KMS-11 (cell line): ENCODE measurements at regions not wholly inside any gene's neighbourhood (a gene's known extent, or its start where the extent isn't known, plus 50 kb on each side); places are given as distances from the start of the nearest gene placed in this dataset.

Experiments
- H2AFZ ChIP-seq: fragments of 200-600 bp; sonication (generic); 2 replicates; pipeline ENCODE4 v1.6.1; 2016; ENCODE audit warnings: antibody characterized with exemption, mixed run types, low read depth
- H3K27ac ChIP-seq: fragments of 200-600 bp; sonication (generic); 2 replicates; pipeline ENCODE4 v1.6.1; 2016; ENCODE audit warnings: mild to moderate bottlenecking, mixed run types
- H3K27me3 ChIP-seq: fragments of 200-600 bp; sonication (generic); 2 replicates; pipeline ENCODE4 v1.6.1; 2017; ENCODE audit warnings: mild to moderate bottlenecking, low read depth, mixed run types, moderate library complexity; ENCODE audit not compliant: insufficient read depth
- H3K36me3 ChIP-seq: fragments of 200-600 bp; sonication (generic); 2 replicates; pipeline ENCODE4 v1.6.1; 2017; ENCODE audit warnings: mild to moderate bottlenecking, mixed run types; ENCODE audit not compliant: insufficient read depth
- H3K4me1 ChIP-seq: fragments of 200-600 bp; sonication (generic); 2 replicates; pipeline ENCODE4 v1.6.1; 2016; ENCODE audit warnings: mild to moderate bottlenecking, low read depth, mixed run types; ENCODE audit not compliant: poor library complexity, severe bottlenecking
- H3K4me2 ChIP-seq: fragments of 200-600 bp; sonication (generic); 2 replicates; pipeline ENCODE4 v1.7.0; 2016; ENCODE audit warnings: mild to moderate bottlenecking, mixed run types
- H3K4me3 ChIP-seq: fragments of 200-600 bp; sonication (generic); IDR thresholded peaks from 2 replicates; pipeline ENCODE4 v1.6.1; 2017; ENCODE audit warnings: low read depth, low read length, mixed read lengths; ENCODE audit not compliant: insufficient read depth
- H3K79me2 ChIP-seq: fragments of 200-600 bp; sonication (generic); 2 replicates; pipeline ENCODE4 v1.6.1; 2016; ENCODE audit warnings: low read depth, mixed run types; ENCODE audit not compliant: insufficient read depth
- H3K9ac ChIP-seq: fragments of 200-600 bp; sonication (generic); 2 replicates; pipeline ENCODE4 v1.6.1; 2016; ENCODE audit warnings: mild to moderate bottlenecking, mixed run types
- H4K20me1 ChIP-seq: fragments of 200-600 bp; sonication (generic); 2 replicates; pipeline ENCODE4 v1.6.1; 2016; ENCODE audit warnings: mild to moderate bottlenecking, mixed run types; ENCODE audit not compliant: insufficient read depth
- TF ChIP-seq, protein P1 (sequence below): fragments of 200-600 bp; sonication (generic); conservative IDR thresholded peaks from 2 replicates; pipeline ENCODE4 v1.6.1; 2017; ENCODE audit warnings: low read depth, mild to moderate bottlenecking, antibody characterized with exemption, low read length, moderate library complexity, mixed read lengths

DNA sequence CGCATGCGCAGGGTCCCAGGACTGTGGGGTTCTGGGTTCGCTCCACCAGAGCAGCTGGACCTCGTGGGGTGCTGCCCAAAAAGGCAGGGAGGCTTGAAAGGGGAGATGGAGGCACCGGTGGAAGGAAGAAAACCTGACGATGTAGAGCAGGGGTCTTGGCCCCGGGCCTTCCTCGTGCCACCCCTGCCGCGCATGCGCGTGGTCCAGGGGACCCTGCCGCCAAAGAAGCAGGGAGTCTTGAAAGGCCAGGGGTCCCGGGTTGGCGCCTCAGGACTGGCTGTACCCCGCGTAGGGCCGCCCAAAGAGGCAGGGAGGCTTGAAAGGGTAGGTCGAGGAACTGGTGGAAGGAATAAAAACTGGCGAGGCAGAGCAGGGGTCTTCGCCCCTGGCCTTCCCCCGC lies 321.0 kb downstream of the ALG10 start:
- Histone ChIP-seq H3K9ac (no peak overlapping the region), H3K36me3 (no peaks in the 10 kb centered on the region)

DNA sequence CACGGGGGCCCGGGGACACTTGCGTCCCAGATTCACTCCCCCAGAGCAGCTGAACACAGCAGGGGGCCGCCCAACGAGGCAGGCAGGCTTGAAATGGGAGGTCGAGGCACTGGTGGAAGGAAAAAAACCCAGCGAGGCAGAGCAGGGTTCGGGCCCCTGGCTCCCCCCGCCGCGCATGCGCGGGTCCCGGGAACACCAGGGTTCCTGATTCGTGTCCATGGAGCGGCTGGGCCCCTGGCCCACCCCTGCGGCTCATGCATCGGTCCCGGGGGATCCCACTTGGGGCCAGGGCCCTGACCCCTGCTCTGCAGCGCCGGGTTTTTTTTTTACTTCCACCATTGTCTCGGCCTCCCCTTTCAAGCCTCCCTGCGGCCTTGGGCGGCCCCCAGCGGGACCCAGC lies 321.5 kb downstream of the ALG10 start:
- H3K4me2 ChIP-seq = 0 out of 2 replicates have a peak overlapping the region, but pooled peaks have one; percentile 17
- H2AFZ ChIP-seq = 0 out of 2 replicates have a peak overlapping the region, but pooled peaks have one; percentile 10
- H4K20me1 ChIP-seq = no peaks in the 10 kb centered on the region
- no peaks in the 10 kb centered on the region for H3K36me3 ChIP-seq
- H3K4me1 ChIP-seq = peaks cover 7% of the 10 kb centered on the region
- TF ChIP-seq, protein P1, sequence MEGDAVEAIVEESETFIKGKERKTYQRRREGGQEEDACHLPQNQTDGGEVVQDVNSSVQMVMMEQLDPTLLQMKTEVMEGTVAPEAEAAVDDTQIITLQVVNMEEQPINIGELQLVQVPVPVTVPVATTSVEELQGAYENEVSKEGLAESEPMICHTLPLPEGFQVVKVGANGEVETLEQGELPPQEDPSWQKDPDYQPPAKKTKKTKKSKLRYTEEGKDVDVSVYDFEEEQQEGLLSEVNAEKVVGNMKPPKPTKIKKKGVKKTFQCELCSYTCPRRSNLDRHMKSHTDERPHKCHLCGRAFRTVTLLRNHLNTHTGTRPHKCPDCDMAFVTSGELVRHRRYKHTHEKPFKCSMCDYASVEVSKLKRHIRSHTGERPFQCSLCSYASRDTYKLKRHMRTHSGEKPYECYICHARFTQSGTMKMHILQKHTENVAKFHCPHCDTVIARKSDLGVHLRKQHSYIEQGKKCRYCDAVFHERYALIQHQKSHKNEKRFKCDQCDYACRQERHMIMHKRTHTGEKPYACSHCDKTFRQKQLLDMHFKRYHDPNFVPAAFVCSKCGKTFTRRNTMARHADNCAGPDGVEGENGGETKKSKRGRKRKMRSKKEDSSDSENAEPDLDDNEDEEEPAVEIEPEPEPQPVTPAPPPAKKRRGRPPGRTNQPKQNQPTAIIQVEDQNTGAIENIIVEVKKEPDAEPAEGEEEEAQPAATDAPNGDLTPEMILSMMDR = no peak
- H3K4me3 ChIP-seq = no peak overlapping the region
- H3K9ac ChIP-seq = no peak overlapping the region
- H3K79me2 ChIP-seq = no peaks in the 10 kb centered on the region
- H3K27ac ChIP-seq = no peak overlapping the region
- H3K27me3 ChIP-seq = peaks cover 61% of the 10 kb centered on the region

More for the DNA sequence above, 321.0 kb downstream of the ALG10 start:
- no peak overlapping the region for H3K27ac ChIP-seq
- no peak overlapping the region for H3K4me3 ChIP-seq
- 0 out of 2 replicates have a peak overlapping the region, but pooled peaks have one; percentile 17 for H3K4me2 ChIP-seq
- TF ChIP-seq, protein P1 = no peak
- H3K27me3 ChIP-seq = peaks cover 64% of the 10 kb centered on the region
- no peaks in the 10 kb centered on the region for H3K79me2 ChIP-seq
- H2AFZ ChIP-seq = 0 out of 2 replicates have a peak overlapping the region, but pooled peaks have one; percentile 10
- peaks cover 7% of the 10 kb centered on the region for H3K4me1 ChIP-seq
- no peaks in the 10 kb centered on the region for H4K20me1 ChIP-seq

DNA sequence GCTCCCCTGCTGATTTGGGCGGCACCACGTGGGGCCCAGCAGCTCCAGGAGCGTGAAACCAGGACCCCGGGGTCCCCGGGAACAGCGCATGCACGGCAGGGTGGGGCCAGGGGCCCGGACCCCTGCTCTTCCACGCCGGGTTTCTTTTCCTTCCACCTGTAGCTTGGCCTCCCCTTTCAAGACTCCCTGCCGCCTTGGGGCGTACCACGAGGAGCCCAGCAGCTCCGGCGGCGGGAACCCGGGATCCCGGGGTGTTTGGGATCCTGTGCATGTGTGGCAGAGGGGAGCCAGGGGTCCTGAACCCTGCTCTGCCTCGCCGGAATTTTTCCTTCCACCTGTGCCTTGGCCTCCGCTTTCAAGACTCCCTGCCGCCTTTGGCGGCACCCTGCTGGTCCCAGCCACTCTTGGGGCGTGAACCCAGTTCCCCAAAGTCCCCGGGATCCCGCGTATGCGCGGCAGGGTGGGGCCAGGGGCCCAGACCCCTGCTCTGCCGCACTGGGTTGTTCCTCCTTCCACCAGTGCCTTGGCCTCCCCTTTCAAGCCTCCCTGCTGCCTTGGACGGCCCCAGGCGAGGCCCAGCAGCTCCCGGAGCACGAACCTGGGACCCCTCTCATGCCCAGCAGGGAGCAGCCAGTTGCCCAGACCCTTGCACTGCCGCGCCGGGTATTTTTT lies 322.7 kb downstream of the ALG10 start:
- Histone ChIP-seq H3K36me3 (no peaks in the 10 kb centered on the region), H3K4me1 (peaks cover 7% of the 10 kb centered on the region), H4K20me1 (no peaks in the 10 kb centered on the region), H3K27ac (no peak overlapping the region), H3K9ac (no peak overlapping the region), H2AFZ (peak overlapping the region; percentile 93; the same call in 1 of the 2 replicates), H3K79me2 (no peaks in the 10 kb centered on the region), H3K27me3 (peaks cover 55% of the 10 kb centered on the region), H3K4me3 (no peak overlapping the region), H3K4me2 (peak overlapping the region; percentile 98; the same call in 1 of the 2 replicates)
- TF ChIP-seq, protein P1 = no peak

DNA sequence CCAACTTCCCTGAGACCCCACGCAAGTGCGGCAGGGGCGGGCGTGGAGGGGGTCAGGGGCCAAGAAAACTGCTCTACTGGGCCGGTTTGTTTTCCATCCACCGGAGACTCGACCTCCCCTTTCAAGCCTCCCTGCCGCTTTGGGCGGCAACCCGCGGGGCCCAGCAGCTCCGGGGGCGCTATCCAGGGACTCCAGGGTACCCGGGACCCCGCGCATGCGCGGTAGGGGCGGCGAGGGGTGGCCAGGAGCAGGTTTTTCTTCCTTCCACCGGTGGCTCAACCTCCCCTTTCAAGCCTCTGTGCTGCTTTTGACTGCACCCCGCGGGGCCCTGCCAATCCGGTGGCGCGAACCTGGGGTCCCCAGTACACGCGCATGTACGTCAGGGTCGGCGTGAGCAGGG lies 323.5 kb downstream of the ALG10 start:
- H3K27ac ChIP-seq = no peak overlapping the region
- H3K9ac ChIP-seq = no peak overlapping the region
- H3K36me3 ChIP-seq = no peaks in the 10 kb centered on the region
- peaks cover 47% of the 10 kb centered on the region for H3K27me3 ChIP-seq
- H3K4me1 ChIP-seq = peaks cover 7% of the 10 kb centered on the region
- TF ChIP-seq, protein P1 = no peak
- peak overlapping the region; percentile 93 for H2AFZ ChIP-seq
- peak overlapping the region; percentile 98 for H3K4me2 ChIP-seq
- no peak overlapping the region for H3K4me3 ChIP-seq
- H3K79me2 ChIP-seq = no peaks in the 10 kb centered on the region
- no peaks in the 10 kb centered on the region for H4K20me1 ChIP-seq
